Mucosa of descending colon (tissue), 3 donors: ENCODE measurements at regions not wholly inside any gene's neighbourhood (a gene's known extent, or its start where the extent isn't known, plus 50 kb on each side); places are given as distances from the start of the nearest gene placed in this dataset.
A peak's percentile ranks its signal among the peaks of the same experiment; 100 is the strongest.

ENCODE experiments used
- ATAC-seq: fragments of 200-7000 bp; cut with Tn5 transposase; one replicate; pipeline ENCODE4 v1.9.1; 2020; ENCODE audit warnings: mild to moderate bottlenecking, moderate library complexity
- DNase-seq, 3 donors: peaks; one replicate each; pipeline ENCODE4 v3.0.0-alpha.2; 2020
- H3K36me3 ChIP-seq: fragments of 200-600 bp; one replicate; pipeline ENCODE4 v1.8.0; 2021; ENCODE audit warnings: low read depth, mild to moderate bottlenecking
- H3K4me1 ChIP-seq: fragments of 200-600 bp; one replicate; pipeline ENCODE4 v1.8.0; 2021; ENCODE audit warnings: low read depth, mild to moderate bottlenecking
- H3K4me3 ChIP-seq: fragments of 200-600 bp; one replicate; pipeline ENCODE4 v1.8.0; 2021; ENCODE audit warnings: mild to moderate bottlenecking
- H3K9me3 ChIP-seq: fragments of 200-600 bp; one replicate; pipeline ENCODE4 v1.8.0; 2021; ENCODE audit warnings: mild to moderate bottlenecking
- CTCF ChIP-seq: fragments of 200-600 bp; IDR thresholded peaks from one replicate; pipeline ENCODE4 v1.8.0; 2022; ENCODE audit warnings: antibody characterized with exemption, mild to moderate bottlenecking
- intact Hi-C, 2 donors: fragments of 100-400 bp; cut with DNase I in 1 of 2; cut with micrococcal nuclease in 1 of 2; formaldehyde crosslinking; loops; one replicate each; pipeline versions ENCODE4 v1.11.0 to v1.11.1; 2022; cut with DNase I, micrococcal nuclease
- donor health status: DM: no; HTN: no; CAD: no; lungs with moderate emphysema.
- donor health status: DM: no; HTN: no; CAD: no.
- donor health status: DM: no; HTN: yes; CAD: no.

DNA sequence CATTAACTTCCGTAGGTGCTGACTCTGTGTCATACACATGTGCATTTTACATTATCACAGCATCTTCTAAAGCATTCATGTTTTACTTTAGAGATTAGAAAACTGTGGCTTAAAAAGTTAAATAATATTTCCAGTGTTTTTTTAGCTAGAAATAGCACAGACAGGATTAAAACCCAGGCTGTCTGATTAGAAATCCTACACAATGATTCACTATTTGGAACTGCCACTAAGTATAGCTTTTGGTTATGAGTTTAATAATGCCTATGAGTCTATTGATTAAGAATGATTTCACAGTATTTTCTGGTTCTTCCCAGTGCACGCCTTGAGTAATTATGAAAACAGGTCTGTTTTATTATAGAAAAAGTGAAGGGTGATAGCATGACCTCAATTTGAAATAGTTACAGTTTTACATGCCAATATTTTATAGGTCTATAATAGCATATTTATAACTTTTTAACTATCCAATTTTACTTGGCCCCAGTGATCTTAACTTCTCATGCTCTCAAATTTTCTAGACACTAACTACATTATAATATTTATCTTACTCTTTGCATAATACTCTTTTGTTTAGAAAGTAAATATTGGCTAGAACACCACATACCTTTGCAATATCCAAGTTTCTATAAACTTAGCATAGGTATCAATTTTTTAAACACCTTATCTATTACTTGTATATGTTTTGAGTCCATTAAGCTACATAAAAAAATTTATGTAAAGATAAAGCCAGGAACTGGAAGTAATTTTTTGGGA lies 313.2 kb downstream of the RND3 start:
- no peak for TF ChIP-seq CTCF
- Histone ChIP-seq H3K9me3 (peaks cover 5% of the 10 kb centered on the region), H3K36me3 (no peaks in the 10 kb centered on the region), H3K4me3 (no peak overlapping the region), H3K4me1 (peaks cover 9% of the 10 kb centered on the region)
- DNase-seq (no peak), ATAC-seq (peak; percentile 52)
- intact Hi-C loops = no loop called here

DNA sequence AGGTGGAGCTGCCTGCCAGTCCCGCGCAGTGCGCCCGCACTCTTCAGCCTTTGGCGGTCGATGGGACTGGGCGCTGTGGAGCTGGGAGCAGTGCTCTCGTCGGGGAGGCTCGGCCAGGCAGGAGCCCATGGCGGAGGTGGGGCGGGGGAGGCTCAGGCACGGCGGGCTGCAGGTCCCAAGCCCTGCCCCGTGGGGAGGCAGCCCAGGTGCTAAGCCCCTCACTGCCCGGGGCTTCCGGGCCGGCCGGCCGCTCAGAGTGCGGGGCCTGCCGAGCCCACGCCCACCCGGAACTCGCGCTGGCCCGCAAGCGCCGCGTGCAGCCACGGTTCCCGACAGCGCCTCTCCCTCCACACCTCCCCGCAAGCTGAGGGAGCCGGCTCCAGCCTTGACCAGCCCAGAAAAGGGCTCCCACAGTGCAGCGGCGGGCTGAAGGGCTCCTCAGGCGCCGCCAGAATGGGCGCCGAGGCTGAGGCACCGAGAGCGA lies 316.4 kb downstream of the RND3 start:
- intact Hi-C loops = no loop called here
- Histone ChIP-seq H3K36me3 (no peaks in the 10 kb centered on the region), H3K9me3 (peaks cover 5% of the 10 kb centered on the region), H3K4me1 (peaks cover 9% of the 10 kb centered on the region), H3K4me3 (no peak overlapping the region)
- peak in 1 of 3 donors; percentile 29 for DNase-seq
- TF ChIP-seq CTCF = no peak
- ATAC-seq = no peak

DNA sequence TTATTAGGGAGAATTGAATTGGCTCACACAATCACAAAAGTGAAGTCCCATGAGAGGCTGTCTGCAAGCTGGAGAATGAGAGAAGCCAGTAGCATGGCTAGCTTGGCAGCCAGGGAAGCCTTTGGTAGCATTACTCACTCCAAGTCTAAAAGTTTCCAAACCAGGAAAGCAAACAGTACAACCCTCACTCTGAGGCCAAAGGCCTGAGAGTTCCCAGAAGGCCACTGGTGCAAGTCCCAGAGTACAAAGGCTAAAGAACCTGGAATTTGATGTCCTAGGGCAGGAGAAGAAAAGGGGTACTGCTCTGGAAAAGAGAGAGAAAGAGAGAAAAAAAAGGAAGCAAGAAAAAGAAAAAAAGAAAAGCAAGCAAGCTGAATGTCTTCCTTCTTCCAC lies 318.2 kb downstream of the RND3 start:
- H3K36me3 ChIP-seq = no peaks in the 10 kb centered on the region
- peaks cover 5% of the 10 kb centered on the region for H3K9me3 ChIP-seq
- no peaks in the 10 kb centered on the region for H3K4me1 ChIP-seq
- ATAC-seq = peak; percentile 78
- TF ChIP-seq CTCF = no peak
- intact Hi-C loops = no loop called here
- peak in 1 of 3 donors; percentile 13 for DNase-seq
- no peak overlapping the region for H3K4me3 ChIP-seq

GRCh38 chr2:150168595-150169236 lies 318.8 kb downstream of the RND3 start:
- no peak for DNase-seq
- intact Hi-C loops = no loop called here
- Histone ChIP-seq H3K4me3 (no peak overlapping the region), H3K4me1 (no peaks in the 10 kb centered on the region), H3K36me3 (no peaks in the 10 kb centered on the region), H3K9me3 (peaks cover 5% of the 10 kb centered on the region)
- TF ChIP-seq CTCF = no peak
- ATAC-seq = no peak

DNA sequence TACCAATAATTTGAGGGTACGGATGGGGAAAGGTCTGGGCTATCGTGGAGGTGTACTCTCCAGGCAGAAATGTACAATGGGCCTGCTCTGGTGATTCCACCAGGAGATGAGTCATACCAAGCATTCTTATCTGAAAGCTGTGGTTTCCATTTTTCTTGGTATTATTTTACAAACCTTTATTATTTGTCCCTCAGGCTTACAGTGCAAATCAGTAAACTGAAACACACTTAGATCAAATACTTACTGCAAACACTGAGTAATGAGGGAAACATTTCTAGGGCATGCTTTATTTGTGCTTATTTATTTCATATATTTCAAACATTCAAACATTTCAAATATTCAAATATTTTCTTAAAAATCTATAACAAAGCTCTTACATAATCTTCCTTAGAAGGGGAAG lies 319.8 kb downstream of the RND3 start:
- DNase-seq = no peak
- Histone ChIP-seq H3K36me3 (no peaks in the 10 kb centered on the region), H3K4me1 (no peaks in the 10 kb centered on the region), H3K4me3 (no peak overlapping the region), H3K9me3 (peaks cover 5% of the 10 kb centered on the region)
- no peak for TF ChIP-seq CTCF
- ATAC-seq = no peak
- intact Hi-C loops = no loop called here
